NCI-H460 (cell line): ENCODE measurements at regions not wholly inside any gene's neighbourhood (a gene's known extent, or its start where the extent isn't known, plus 50 kb on each side); places are given as distances from the start of the nearest gene placed in this dataset.
"Not testable (repeated sequence)": the region's sequence is repeated elsewhere in the genome, so short reads cannot be mapped to it uniquely, and the experiment has no call there.

Experiments used
- DNase-seq: peaks from one replicate; pipeline ENCODE4 v3.0.0-alpha.2; 2016; ENCODE audit warnings: low read depth; ENCODE audit errors: extremely low read depth

DNA sequence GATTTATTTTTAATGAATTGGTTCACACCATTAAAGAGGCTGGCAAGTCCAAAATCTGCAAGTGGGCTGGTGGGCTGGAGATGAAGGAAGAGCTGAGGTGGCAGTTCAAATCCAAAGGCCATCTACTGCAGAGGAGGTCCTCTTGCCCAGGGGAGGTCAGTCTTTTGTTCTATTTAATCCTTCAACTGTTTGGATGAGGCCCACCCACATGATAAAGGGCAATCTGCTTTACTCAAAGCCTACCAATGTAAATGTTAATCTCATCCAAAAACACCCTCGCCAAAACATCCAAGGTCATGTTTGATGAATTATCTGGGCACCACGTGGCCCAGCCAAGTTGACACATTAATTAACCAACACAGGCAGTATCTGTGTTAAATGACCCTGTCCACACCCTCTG is 99.0 kb downstream of the RRAGC start:
- DNase-seq = no peak

DNA sequence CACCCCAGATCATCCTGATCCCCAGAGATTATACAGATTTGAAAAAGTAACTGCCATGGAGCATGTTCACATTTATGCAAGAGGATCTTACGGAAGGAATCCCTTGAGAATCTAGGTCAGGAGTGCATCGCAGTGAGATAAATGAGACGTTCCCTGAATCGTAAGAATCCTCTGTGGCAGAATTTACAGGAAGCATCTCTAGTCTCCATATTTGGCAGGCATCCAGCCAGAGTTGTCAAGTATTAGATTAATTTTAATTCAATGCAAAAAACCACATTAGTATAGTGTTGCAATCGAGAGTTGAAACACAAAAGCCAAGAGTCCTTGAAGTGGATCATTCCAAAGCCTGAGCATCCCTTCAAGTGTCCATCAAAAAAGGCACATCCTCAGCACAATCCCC is 100.8 kb downstream of the RRAGC start:
- no peak for DNase-seq

DNA sequence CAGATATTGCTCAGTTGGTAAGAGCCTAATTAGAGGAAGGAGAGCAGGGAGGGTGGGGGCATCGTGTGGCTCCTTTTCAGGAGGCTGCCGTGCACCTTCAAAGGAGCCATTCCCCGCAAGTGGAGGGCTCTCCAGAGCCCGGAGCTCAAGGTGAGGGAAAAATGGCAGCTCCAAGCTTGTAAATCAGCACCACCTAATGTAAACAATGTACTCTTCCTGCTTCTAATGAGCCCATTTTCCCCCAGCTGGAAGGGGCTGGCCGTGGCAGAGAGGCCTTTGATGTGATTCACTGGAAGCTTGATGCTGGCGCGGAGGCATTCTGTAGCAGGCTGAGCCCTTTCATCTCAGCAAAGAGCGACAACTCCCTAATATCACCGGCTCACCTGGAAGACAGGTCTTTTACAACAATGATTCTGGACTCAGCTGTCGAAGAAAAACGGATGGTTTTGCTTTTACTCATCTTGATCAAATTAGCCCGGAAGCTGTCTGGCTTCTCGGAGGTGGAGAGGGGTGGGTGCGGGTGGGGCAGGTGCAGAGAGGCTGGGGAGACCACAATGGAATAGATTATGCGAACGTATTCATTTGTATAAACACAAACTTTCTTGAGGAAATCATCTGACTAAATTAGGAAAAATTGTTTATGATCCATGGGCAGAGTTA is 112.5 kb downstream of the RRAGC start:
- DNase-seq = no peak

DNA sequence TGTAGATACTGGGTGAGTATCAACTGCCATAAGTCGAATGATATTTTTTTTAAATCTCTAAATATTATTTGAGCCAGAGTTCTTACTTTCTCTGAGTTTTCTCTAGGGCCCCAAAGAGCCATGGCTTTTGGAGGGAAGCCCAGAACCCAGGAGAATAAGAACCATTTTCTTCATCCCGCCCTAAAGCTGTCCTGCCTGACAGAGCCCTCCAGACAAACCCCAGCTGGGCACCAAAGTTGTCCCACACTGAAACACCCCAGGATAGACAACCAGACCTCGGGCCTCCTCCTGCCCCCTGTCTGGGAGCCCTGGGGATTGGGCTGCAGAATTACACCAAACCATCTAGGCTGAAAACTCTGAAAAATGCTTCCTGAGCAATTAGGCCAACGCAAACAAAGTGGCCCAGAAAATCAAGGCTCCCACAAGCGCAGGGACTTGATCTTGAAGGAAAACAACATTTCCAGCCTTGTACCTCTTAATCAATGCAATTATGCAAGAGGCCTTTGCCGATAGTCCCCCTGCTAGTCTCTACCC is 113.1 kb downstream of the RRAGC start:
- DNase-seq = no peak

- no peak for DNase-seq
Measured at GRCh38 chr1:38745476-38746401, 113.8 kb downstream of the RRAGC start.

GRCh38 chr1:38744452-38745350 is 114.9 kb downstream of the RRAGC start:
- DNase-seq = no peak

DNA sequence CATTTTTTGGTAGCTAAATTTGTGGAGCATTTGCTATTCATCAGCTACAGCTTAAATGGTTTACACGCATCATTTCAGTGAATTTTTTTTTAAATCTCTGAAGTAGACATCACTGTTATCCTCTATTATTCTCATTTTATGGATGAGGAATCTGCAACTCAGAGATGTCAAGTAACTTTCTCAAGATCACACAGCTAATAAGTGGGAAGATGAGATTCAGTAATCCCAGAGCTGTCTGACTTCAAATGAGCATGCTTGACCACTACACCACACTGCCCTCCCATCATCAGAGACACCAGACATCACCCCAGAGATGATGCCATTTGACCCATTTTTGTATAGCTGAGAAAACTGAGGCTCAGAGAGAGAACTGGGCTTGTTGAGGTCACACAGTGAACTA is 116.4 kb downstream of the RRAGC start:
- no peak for DNase-seq

- DNase-seq = no peak
Measured at GRCh38 chr1:38741341-38741740, 118.2 kb downstream of the RRAGC start.

DNA sequence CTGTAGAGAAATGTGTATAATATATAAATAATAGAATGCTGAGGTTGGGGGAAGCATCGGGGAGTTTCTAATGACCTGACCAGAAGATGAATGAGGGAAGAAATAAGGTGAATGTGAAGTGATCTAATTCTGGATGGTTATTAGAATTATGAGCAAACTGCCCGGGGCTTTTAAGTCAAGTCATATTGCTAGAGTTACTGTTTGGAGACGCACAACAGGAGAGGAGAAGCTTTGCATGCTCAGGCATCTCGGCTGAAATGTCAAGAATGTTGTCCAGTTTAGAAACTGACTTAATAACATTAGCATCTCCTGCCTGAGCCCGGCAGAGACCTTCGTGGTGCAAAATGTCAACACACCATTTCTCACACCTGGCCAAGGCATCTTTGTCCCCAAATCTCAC is 119.1 kb downstream of the RRAGC start:
- DNase-seq = no peak

DNA sequence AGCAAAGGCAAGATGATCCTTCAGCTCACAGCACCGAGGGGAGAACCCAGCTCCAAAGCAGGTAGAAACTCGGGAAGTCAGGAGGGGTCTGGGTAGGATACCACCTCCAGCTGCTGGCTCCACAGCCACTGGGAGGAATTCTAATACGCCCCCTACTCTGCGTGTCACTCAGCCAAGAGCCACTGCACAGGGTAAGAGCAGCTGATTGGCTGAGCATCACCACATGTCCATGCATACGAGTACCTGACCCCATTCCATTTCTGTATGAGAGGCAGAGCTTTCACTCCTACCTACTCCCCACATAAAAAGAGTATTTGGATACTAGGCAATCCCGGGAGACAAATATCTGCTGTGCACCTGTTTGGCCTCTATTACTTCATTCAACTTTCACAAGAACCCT is 121.4 kb downstream of the RRAGC start:
- no peak for DNase-seq

DNA sequence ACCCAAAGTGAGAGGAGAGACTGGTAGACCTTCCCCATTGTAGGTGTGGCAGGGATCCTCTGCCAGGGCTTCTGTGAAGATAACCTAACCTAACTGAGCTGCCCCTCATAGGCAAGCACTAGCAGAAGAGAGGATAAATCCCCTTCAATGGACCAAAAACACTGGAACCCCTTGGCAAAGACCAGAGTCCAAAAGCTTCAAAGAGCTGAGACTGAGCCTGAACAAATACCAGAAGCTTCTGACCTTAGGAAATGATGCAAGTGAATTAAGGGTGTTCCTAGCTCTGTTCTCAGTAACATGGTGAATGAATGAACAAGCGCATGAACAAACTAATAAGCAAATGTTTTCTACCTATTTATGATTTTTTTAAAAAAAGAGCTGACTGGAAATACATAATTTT is 123.2 kb downstream of the RRAGC start:
- no peak for DNase-seq

DNA sequence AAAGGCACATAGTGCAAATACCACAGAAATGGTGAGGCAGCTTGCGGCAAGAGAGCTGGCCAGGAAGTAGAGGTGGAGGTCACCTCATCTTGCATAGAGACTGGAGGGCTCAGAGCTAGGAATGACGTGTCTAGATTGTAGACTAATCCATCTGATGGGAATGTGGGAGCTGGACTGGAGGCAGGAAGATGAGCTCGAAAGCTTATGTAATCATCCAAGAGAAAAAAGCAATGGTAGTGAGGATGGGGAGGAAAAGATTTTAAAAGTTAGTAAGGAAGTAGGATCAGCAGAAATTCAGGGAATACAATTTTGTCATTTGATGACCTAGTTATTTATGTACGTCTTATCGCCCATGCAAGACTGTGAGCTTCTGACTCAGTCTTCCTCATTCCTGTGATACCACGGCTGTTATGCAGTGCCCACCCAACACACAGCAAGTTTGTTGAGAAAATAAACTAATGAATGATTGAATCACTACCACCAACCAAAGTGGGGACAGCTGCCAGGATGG is 123.9 kb downstream of the RRAGC start:
- DNase-seq = no peak

- no peak for DNase-seq
Measured at GRCh38 chr1:38733761-38734160, 125.8 kb downstream of the RRAGC start.

- no peak for DNase-seq
Measured at GRCh38 chr1:38730511-38731397, 128.8 kb downstream of the RRAGC start.

GRCh38 chr1:38728585-38728908 is 131.0 kb downstream of the RRAGC start:
- DNase-seq = no peak

GRCh38 chr1:38727684-38728584 is 131.6 kb downstream of the RRAGC start:
- DNase-seq = no peak

- not testable (repeated sequence) for DNase-seq
Measured at GRCh38 chr1:38725321-38725961, 134.1 kb downstream of the RRAGC start.
